ENCODE measurements at regions not wholly inside any gene's neighbourhood (a gene's known extent, or its start where the extent isn't known, plus 50 kb on each side); places are given as distances from the start of the nearest gene placed in this dataset.

DNA sequence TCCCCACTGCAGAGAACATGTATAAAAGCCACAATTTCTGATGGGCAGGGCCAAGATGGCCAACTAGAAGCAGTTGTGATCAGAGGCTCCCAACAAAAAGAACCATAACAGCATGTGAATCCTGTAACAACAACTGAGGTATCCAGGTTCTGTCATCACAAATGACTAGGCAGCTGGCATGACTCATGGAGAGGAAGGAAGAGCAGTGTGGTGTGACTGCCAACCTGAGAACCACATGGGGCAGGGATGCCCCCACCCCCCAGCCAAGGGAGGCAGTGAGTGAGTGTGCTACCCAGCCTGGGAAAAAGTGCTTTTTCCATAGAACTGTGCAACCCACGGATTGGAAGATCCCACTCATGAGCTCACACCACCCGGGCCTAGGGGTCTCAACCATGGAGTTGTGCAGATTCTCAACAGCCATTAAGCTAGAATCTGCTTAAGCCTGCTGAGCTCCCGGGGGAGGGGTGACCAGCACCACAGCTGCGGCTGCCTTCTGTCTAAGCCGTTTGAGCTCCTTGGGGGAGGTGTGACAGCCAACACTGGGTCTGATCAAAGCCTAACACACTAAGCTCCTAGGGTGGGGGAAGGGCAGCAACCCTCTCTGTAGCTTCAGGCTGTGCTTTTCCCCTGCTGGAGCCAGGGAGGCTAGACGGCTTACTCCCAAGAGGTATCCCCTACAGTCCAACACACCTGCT, 80.1 kb upstream of the DMAC1 start:
- TF ChIP-seq, protein P1, sequence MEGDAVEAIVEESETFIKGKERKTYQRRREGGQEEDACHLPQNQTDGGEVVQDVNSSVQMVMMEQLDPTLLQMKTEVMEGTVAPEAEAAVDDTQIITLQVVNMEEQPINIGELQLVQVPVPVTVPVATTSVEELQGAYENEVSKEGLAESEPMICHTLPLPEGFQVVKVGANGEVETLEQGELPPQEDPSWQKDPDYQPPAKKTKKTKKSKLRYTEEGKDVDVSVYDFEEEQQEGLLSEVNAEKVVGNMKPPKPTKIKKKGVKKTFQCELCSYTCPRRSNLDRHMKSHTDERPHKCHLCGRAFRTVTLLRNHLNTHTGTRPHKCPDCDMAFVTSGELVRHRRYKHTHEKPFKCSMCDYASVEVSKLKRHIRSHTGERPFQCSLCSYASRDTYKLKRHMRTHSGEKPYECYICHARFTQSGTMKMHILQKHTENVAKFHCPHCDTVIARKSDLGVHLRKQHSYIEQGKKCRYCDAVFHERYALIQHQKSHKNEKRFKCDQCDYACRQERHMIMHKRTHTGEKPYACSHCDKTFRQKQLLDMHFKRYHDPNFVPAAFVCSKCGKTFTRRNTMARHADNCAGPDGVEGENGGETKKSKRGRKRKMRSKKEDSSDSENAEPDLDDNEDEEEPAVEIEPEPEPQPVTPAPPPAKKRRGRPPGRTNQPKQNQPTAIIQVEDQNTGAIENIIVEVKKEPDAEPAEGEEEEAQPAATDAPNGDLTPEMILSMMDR (IDR thresholded peaks at IDR 0.05; ENCODE audit: insufficient read depth, low read depth, low read length), result no peak
- no peak for DNase-seq (ENCODE audit: low read depth)
- Histone ChIP-seq H3K36me3 (ENCODE audit: control insufficient read depth, insufficient read depth, low read length) (no peaks in the 10 kb centered on the region), H3K27me3 (ENCODE audit: control insufficient read depth, insufficient read depth, low read length) (no peaks in the 10 kb centered on the region), H3K4me3 (ENCODE audit: low read depth, low read length) (no peak overlapping the region)
- POLR2A ChIA-PET, result no interaction called here
- CTCF ChIA-PET, result no interaction called here

- ChIA-PET CTCF (no interaction called here), POLR2A (no interaction called here)
- H3K27me3 ChIP-seq (ENCODE audit: control insufficient read depth, insufficient read depth, low read length), result no peaks in the 10 kb centered on the region
- H3K36me3 ChIP-seq (ENCODE audit: control insufficient read depth, insufficient read depth, low read length), result no peaks in the 10 kb centered on the region
- TF ChIP-seq, protein P1 (IDR thresholded peaks at IDR 0.05; ENCODE audit: insufficient read depth, low read depth, low read length), result no peak
- no peak overlapping the region for H3K4me3 ChIP-seq (ENCODE audit: low read depth, low read length)
- DNase-seq (ENCODE audit: low read depth), result no peak
Observed at GRCh38 chr9:7871977-7872730, 72.6 kb upstream of the DMAC1 start.

GRCh38 chr9:7869340-7869739, 69.8 kb upstream of the DMAC1 start:
- Histone ChIP-seq H3K27me3 (ENCODE audit: control insufficient read depth, insufficient read depth, low read length) (no peaks in the 10 kb centered on the region), H3K36me3 (ENCODE audit: control insufficient read depth, insufficient read depth, low read length) (no peaks in the 10 kb centered on the region), H3K4me3 (ENCODE audit: low read depth, low read length) (no peak overlapping the region)
- POLR2A ChIA-PET, result no interaction called here
- CTCF ChIA-PET, result no interaction called here
- DNase-seq (ENCODE audit: low read depth), result no peak
- TF ChIP-seq, protein P1 (IDR thresholded peaks at IDR 0.05; ENCODE audit: insufficient read depth, low read depth, low read length), result no peak

DNA sequence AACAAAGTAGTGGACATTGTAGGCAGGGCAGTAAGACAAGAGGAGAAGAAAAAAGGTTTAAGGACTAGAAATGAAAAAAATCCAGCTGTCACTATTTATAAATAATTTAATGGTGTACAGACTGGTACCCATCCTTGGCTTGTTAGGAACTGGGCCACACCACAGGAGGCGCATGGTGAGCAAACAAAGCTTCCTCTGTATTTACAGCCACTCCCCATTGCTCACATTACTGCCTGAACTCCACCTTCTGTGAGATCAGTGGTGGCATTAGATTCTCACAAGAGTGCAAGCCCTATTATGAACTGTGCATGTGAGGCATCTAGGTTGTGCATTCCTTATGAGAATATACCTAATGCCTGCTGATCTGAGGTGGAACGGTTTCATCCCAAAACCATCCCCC, 62.6 kb upstream of the DMAC1 start:
- TF ChIP-seq, protein P1 (IDR thresholded peaks at IDR 0.05; ENCODE audit: insufficient read depth, low read depth, low read length), result no peak
- no peaks in the 10 kb centered on the region for H3K36me3 ChIP-seq (ENCODE audit: control insufficient read depth, insufficient read depth, low read length)
- no peaks in the 10 kb centered on the region for H3K27me3 ChIP-seq (ENCODE audit: control insufficient read depth, insufficient read depth, low read length)
- CTCF ChIA-PET, result no interaction called here
- POLR2A ChIA-PET, result no interaction called here
- no peak for DNase-seq (ENCODE audit: low read depth)
- H3K4me3 ChIP-seq (ENCODE audit: low read depth, low read length), result no peak overlapping the region

DNA sequence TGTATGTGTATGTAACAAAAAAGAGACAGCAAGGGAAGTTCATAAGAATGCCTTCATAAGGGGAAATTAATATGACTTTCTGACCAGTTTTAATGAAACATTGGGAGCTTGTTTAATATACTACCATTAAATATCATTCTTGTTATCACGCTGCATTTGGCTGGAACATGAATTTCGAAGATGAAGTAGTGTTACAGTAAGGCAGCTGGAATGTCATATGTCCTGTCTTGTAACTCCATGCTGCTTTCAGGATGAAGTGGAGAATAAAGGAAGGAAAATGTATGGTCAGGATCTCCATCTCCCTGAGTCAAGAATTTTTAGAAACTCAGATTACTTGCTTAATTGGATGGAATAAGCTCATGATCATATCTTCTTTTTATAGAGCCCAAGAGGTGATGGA, 61.5 kb upstream of the DMAC1 start:
- CTCF ChIA-PET, result no interaction called here
- POLR2A ChIA-PET, result no interaction called here
- TF ChIP-seq, protein P1 (IDR thresholded peaks at IDR 0.05; ENCODE audit: insufficient read depth, low read depth, low read length), result no peak
- H3K36me3 ChIP-seq (ENCODE audit: control insufficient read depth, insufficient read depth, low read length), result no peaks in the 10 kb centered on the region
- H3K4me3 ChIP-seq (ENCODE audit: low read depth, low read length), result no peak overlapping the region
- no peak for DNase-seq (ENCODE audit: low read depth)
- no peaks in the 10 kb centered on the region for H3K27me3 ChIP-seq (ENCODE audit: control insufficient read depth, insufficient read depth, low read length)

Measured in BJ (cell line).